HG03342 (cell line): ENCODE measurements at regions not wholly inside any gene's neighbourhood (a gene's known extent, or its start where the extent isn't known, plus 50 kb on each side); places are given as distances from the start of the nearest gene placed in this dataset.

ENCODE experiments used
- ATAC-seq: cut with Tn5 transposase; IDR thresholded peaks from one replicate; pipeline ENCODE4 v1.9.1; 2021; ENCODE audit warnings: mild to moderate bottlenecking, moderate library complexity; ENCODE audit not compliant: unreplicated experiment

- ATAC-seq = no peak
These were observed 108.3 kb downstream of the CHST1 start for GRCh38 chr11:45556851-45557707.

GRCh38 chr11:45554230-45554967 is 111.0 kb downstream of the CHST1 start:
- no peak for ATAC-seq

GRCh38 chr11:45553383-45553936 is 112.0 kb downstream of the CHST1 start:
- ATAC-seq = no peak

DNA sequence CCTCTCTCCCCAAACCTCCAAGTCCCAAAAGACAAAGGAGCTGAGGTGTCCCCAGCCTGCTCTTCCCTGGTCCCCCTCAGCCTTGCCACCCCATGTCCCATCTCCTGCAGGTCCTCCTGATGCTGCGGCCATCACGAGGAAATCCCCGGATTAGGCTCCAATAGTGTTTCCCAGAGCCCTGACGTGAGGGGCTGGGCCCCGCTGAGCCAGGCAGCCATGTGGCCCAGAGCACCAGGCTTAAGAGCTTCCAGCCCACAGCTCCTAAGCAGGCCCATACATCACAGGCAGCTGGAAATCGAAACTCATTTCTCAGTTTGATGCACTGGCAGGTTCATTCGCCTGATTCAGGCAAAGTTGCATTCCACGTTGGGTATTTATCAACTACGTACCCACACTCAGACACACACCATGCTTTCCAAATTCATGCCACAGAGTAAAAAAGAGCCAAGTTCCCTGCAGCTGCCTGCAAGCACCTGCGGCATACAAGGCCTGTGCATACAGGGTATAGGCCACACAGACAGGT is 114.2 kb downstream of the CHST1 start:
- no peak for ATAC-seq

- ATAC-seq = no peak
These were observed 116.2 kb downstream of the CHST1 start for GRCh38 chr11:45549257-45549656.

DNA sequence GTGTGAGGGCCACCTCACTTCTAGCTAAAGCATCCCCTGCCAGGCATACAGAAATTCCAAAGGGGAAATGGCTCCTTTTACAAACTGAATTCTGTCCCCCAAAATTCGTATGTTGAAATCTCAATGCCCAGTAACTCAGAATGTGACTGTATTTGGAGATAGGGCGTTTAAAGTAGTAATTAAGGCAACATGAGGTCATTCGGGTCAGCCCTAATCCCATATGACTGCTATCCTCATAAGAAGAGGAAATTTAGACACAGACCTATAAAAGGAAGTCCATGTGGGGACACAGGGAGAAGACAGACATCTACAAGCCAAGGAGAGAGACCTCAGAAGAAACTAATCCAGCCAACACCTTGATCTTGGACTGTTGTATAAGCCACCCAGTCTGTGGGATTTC is 119.1 kb downstream of the CHST1 start:
- no peak for ATAC-seq

DNA sequence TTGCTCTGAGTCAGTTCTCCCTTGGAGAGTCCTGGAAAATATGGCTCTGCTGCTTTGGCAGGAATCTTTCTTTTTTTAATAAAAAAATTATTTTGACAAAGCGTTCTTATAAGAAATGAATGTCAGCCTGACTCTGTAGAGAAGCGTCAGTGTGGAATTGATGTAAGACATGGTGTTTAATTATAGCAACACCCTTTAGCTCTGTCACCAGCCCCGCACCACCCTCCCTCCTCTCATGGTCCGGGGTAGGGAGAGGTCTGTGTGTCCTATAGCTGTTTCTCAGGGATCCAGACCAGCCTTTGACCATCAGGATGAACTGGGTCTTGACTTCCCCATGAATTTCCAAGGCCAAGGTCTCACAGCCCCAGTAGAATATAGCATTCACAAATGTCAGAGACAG is 120.6 kb downstream of the CHST1 start:
- no peak for ATAC-seq

- ATAC-seq = no peak
These were observed 121.5 kb downstream of the CHST1 start for GRCh38 chr11:45543808-45544422.

DNA sequence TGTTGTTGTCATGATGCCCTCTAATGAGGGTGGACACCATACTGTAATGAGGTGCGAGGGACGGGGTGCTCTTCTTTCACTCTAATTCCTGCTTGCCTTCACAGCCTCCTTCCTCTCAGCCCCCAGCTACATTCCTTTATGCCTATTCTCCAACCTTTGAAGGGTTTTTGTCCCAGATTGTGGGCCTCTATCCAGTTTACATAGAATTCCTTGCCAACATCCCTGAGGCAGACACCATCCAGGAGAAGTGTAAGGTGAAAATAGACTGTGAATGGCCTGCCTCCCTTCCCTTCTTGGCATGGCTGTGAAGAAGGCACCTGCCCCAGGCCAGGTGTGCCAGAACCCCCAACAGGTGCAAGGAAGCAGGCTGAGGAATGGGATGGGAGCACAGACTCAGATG is 122.3 kb downstream of the CHST1 start:
- no peak for ATAC-seq

- no peak for ATAC-seq
These were observed 123.6 kb downstream of the CHST1 start for GRCh38 chr11:45541693-45542434.

GRCh38 chr11:45538939-45539338 is 126.5 kb downstream of the CHST1 start:
- no peak for ATAC-seq

GRCh38 chr11:45538363-45538762 is 127.1 kb downstream of the CHST1 start:
- no peak for ATAC-seq

DNA sequence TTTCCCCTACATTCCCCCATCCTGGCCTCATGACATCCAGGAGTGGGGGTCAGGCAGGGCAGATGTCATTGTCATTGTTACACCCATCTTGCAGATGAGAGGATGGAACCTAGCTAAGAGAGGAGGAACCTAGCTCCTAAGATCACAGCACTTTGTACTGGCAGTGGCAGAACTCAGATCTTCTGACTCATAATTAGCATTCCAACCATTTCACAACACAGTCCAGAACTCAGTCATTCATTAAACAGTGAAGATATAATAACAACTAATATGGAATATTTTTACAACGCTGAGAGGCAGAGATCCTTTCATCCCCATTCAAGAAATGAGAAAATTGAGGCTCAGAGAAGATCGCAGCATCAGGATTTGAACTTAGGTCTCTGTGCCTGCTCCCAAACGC is 127.8 kb downstream of the CHST1 start:
- no peak for ATAC-seq

DNA sequence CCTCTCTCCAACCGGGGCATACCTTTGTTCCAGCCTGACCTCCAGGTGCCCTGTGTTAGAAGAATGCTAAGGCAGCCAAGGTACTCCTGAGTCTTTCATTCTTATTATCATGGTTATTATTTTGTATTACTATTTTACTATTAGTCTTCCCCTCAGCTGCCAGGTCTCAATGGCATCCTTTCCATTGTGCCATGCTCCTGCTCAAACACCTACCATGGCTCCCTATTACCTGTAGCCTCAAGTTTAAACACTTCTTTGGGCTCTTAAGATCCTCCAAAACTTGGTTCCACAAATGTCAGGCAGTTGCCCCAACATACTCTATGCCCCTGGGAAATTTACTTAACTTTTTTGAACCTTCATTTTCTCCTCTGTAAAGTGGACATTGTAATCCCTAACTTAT is 130.4 kb downstream of the CHST1 start:
- ATAC-seq = no peak

DNA sequence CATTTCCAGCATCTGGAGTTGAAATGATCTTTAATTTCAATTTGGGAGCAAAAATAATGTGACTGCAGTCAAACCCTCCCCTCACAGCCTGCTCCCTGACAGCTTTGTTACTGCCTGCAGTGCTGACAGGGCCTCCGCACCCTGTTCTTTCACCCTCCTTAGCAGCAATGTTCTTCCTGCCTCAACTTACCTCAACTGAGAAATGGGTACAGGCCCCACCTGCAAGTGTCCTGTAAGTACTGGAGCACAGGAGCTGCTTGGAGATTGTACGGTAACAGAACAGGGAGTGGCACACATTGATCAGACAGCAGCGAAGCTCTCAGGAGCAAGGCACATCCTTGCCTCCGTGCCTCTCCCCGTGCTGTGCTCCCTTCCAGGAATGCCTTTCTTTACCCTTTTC is 131.3 kb downstream of the CHST1 start:
- no peak for ATAC-seq

DNA sequence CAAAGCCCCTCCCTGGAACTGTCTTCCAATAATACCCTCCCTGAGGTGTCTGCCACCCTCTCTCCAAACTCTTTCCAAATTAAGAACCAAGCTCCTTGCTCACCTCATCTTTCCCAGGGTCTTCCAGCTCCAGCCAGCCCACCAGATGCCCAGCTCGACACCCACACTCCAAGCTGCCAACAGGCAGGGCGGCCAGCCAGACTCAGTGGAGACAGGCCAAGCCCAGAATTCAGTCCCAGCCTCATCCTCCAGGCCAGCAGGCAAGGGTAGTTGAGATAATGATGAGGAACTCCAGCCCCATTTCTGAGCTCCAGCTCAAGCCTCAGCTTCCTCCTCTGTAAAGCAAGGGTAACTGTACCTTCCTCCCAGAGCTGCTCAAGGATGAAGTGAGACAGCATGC is 132.9 kb downstream of the CHST1 start:
- ATAC-seq = no peak

DNA sequence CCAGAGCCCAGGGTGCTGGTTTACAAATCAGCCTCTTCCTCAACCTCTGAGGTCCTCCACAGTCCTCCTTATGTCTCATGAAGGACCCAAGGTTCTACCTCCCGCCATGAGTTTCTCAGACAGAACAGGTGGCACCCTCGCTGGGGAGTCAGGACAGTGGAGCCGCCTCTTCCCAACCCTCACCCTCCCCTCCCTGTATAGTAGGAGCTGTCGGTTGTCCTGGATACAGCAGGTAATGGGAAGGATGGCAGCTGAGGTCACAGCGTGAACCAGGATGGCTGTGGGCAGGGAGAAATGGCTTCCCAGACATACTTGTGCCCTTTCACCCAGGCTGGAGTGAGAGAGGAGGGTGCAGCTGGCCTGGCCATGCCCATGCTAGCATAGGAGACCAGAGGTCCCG is 134.6 kb downstream of the CHST1 start:
- no peak for ATAC-seq

GRCh38 chr11:45530111-45530510 is 135.3 kb downstream of the CHST1 start:
- no peak for ATAC-seq

GRCh38 chr11:45528435-45528834 is 137.0 kb downstream of the CHST1 start:
- ATAC-seq = no peak

GRCh38 chr11:45527898-45528297 is 137.5 kb downstream of the CHST1 start:
- no peak for ATAC-seq

GRCh38 chr11:45525393-45525792 is 140.0 kb downstream of the CHST1 start:
- no peak for ATAC-seq
